Astrocyte of the cerebellum (primary cell): ENCODE measurements at regions not wholly inside any gene's neighbourhood (a gene's known extent, or its start where the extent isn't known, plus 50 kb on each side); places are given as distances from the start of the nearest gene placed in this dataset.

Experiments used
- DNase-seq: peaks from one replicate; pipeline ENCODE4 v3.0.0-alpha.2; 2011; ENCODE audit warnings: low read depth
- H3K4me3 ChIP-seq: 2 replicates; pipeline ENCODE4 v1.5.1; 2011; ENCODE audit warnings: mild to moderate bottlenecking, low read depth, low read length, moderate library complexity
- in situ Hi-C: cut with HindIII; loops from 2 replicates; pipeline ENCODE4 v1.10.0; 2017; ENCODE audit warnings: low sequenced_read_pairs
- TF ChIP-seq, protein P1 (sequence below): IDR thresholded peaks from 2 replicates; pipeline ENCODE4 v1.5.1; 2012; ENCODE audit warnings: low read length, low read depth, moderate library complexity, mild to moderate bottlenecking; ENCODE audit errors: missing control alignments

DNA sequence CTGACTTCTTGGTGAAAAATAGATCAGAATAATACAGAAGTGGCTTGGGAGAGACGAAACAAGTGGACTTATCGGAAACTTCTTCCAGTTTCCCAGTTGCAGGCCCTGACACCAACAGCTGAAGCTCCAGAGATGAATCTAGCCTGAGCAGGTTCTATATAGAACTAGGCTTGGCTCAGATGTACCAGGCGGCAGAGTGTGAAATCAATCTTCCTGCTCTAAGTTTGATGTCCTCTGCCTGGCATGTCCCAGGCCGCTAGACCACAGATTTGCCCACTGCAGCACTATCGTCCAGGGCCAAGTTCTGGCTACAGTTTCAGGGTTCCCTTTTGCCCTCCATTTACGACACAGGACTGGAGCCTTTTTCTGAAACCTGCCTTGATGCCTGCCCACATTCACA is 91.3 kb upstream of the PLEKHA5 start:
- no peak overlapping the region for H3K4me3 ChIP-seq
- TF ChIP-seq, protein P1, sequence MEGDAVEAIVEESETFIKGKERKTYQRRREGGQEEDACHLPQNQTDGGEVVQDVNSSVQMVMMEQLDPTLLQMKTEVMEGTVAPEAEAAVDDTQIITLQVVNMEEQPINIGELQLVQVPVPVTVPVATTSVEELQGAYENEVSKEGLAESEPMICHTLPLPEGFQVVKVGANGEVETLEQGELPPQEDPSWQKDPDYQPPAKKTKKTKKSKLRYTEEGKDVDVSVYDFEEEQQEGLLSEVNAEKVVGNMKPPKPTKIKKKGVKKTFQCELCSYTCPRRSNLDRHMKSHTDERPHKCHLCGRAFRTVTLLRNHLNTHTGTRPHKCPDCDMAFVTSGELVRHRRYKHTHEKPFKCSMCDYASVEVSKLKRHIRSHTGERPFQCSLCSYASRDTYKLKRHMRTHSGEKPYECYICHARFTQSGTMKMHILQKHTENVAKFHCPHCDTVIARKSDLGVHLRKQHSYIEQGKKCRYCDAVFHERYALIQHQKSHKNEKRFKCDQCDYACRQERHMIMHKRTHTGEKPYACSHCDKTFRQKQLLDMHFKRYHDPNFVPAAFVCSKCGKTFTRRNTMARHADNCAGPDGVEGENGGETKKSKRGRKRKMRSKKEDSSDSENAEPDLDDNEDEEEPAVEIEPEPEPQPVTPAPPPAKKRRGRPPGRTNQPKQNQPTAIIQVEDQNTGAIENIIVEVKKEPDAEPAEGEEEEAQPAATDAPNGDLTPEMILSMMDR = no peak
- in situ Hi-C loops = no loop called here
- no peak for DNase-seq

DNA sequence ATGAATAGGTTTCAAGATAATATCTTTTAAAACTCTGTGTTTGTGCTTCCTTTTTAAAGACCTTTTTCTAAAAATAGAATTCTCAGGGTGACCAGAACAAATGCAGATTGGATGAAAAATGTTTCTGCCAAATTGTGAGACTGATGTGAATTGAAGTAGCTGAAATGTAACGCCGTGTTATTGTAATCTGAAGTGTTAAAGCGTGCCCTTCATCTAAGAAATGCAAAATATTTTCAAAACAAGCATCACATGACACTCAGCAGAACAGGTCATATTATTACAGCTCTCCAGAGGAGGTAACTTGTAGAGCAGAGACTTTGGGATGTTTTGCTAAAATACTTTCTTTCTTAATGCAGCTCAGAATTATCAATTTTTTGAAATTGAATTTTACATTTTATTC is 90.0 kb upstream of the PLEKHA5 start:
- no peak for DNase-seq
- H3K4me3 ChIP-seq = no peak overlapping the region
- in situ Hi-C loops = no loop called here
- TF ChIP-seq, protein P1 = no peak

DNA sequence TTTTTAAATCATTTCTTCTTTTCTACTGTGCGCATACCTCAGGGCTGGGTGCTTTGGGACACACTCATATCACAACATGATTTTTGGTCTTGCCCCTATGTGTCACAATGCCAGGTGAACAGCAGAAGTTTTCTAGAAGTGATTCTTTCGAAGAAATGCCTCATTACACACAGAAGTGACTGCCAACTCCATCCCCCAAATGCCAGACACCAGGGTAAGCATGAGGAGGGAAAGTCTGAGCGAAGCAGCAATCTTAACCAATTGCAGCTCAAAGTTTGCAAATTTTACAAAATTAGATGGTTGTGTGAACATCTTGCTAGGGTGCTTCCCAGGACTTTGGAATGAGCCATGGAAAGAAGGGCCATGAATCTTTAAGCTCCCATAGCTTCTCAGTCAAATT is 87.3 kb upstream of the PLEKHA5 start:
- no peak overlapping the region for H3K4me3 ChIP-seq
- TF ChIP-seq, protein P1 = no peak
- DNase-seq = no peak
- in situ Hi-C loops = no loop called here

DNA sequence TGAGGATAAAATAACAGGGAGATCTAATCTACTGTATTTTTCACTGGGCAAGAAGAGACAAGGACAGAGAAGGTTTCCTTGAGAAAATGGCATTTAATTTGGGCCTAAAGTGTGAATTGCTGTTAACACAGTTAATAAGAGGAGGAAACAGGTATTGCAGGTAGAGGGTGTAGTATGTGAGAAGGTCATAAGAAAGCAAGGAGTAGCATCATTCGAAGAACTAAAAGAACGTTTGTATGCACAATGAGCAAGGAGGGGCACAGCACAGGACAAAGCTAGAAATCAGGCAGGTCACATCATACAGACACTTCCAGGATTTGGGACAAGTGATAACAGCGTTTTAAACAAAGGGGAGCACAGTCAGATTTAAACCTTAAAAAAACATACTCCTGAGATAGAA is 85.1 kb upstream of the PLEKHA5 start:
- in situ Hi-C loops = no loop called here
- TF ChIP-seq, protein P1 = no peak
- no peak for DNase-seq
- no peak overlapping the region for H3K4me3 ChIP-seq

DNA sequence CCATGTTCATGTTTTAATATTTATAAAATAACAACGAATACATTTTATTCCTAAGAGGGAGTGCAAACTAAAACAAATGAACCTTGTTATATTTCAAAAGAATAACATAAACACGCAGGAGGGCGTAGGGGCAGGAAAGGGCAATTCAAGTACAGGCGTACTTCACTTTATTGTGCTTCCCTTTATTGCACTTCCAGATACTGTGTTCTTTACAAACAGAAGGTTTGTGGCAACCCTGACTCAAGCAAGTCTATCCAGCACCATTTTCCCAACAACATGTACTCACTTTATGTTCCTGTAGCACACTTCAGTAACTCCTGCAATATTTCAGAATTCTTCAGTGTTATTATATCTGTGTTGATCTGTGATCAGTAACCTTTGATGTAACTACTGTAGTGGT is 84.6 kb upstream of the PLEKHA5 start:
- in situ Hi-C loops = no loop called here
- DNase-seq = no peak
- H3K4me3 ChIP-seq = no peak overlapping the region
- TF ChIP-seq, protein P1 = no peak

DNA sequence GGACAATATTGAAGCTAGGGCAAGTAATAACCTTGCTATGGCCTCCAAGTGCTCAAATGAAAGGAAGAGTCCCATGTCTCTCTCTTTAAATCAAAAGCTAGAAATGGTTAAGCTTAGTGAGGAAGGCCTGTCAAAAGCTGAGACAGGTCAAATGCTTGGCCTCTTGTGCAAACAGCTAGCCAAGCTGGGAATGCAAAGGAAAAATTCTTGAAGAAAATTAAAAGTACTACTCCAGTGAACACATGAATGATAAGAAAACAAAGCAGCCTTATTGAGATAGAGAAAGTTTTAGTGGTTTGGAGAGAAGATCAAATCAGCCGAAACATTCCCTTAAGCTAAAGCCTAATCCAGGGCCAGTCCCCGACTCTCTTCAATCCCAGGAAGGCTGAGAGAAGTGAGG is 84.1 kb upstream of the PLEKHA5 start:
- no peak for DNase-seq

More for the DNA sequence above, 84.1 kb upstream of the PLEKHA5 start:
- TF ChIP-seq, protein P1 = no peak
- H3K4me3 ChIP-seq = no peak overlapping the region
- in situ Hi-C loops = no loop called here
